CD8-positive, alpha-beta memory T cell (primary cell): ENCODE measurements at regions not wholly inside any gene's neighbourhood (a gene's known extent, or its start where the extent isn't known, plus 50 kb on each side); places are given as distances from the start of the nearest gene placed in this dataset.
"Not testable (repeated sequence)": the region's sequence is repeated elsewhere in the genome, so short reads cannot be mapped to it uniquely, and the experiment has no call there.

ENCODE experiments used
- CTCF ChIA-PET: fragments of 350-600 bp; sonication (Branson Sonifier 250); formaldehyde crosslinking; loops from one replicate; lab custom pipeline; 2021; ENCODE audit warnings: antibody characterized with exemption; lab: Charles Lee
- POLR2A ChIA-PET: fragments of 350-600 bp; sonication (Branson Sonifier 250); formaldehyde crosslinking; loops from one replicate; lab custom pipeline; 2021; ENCODE audit warnings: antibody characterized with exemption; lab: Charles Lee
- DNase-seq, 5 donors: peaks; one replicate each; pipeline versions ENCODE4 v3.0.0 to v3.0.0-alpha.2; 2020 to 2022; ENCODE audit warnings: mixed read lengths in 1 of 5
- H3K27ac ChIP-seq: one replicate; pipeline ENCODE4 v1.7.0; 2013; ENCODE audit warnings: low read depth, mild to moderate bottlenecking, low read length, moderate library complexity
- H3K27me3 ChIP-seq: 2 replicates; pipeline ENCODE4 v1.7.0; 2013; ENCODE audit warnings: low read length, mild to moderate bottlenecking; ENCODE audit not compliant: insufficient read depth, poor library complexity, severe bottlenecking
- H3K36me3 ChIP-seq: 2 replicates; pipeline ENCODE4 v1.7.0; 2013; ENCODE audit warnings: mild to moderate bottlenecking, low read length, moderate library complexity; ENCODE audit not compliant: insufficient read depth
- H3K4me1 ChIP-seq: 2 replicates; pipeline ENCODE4 v1.7.0; 2013; ENCODE audit warnings: mild to moderate bottlenecking, low read length, moderate library complexity; ENCODE audit not compliant: insufficient read depth
- H3K4me3 ChIP-seq: 2 replicates; pipeline ENCODE4 v1.7.0; 2013; ENCODE audit warnings: mild to moderate bottlenecking, low read length
- H3K9me3 ChIP-seq: 2 replicates; pipeline ENCODE4 v1.7.0; 2013; ENCODE audit warnings: mild to moderate bottlenecking, low read length
- H3K27ac Mint-ChIP-seq, 8 donors: one replicate each; pipeline ENCODE4 v1.8.0; 2020 to 2021; ENCODE audit warnings: mixed read lengths in 8 of 8, mild to moderate bottlenecking in 6 of 8, inconsistent platforms in 3 of 8, moderate library complexity in 3 of 8
- H3K27me3 Mint-ChIP-seq, 2 donors: one replicate each; pipeline ENCODE4 v1.8.0; 2020 to 2021; ENCODE audit warnings: mixed read lengths in 2 of 2, mild to moderate bottlenecking in 1 of 2, moderate library complexity in 1 of 2
- H3K36me3 Mint-ChIP-seq, 3 donors: one replicate each; pipeline ENCODE4 v1.8.0; 2020 to 2021; ENCODE audit warnings: mixed read lengths in 3 of 3, inconsistent platforms in 1 of 3, mild to moderate bottlenecking in 1 of 3
- H3K4me1 Mint-ChIP-seq, 3 donors: one replicate each; pipeline ENCODE4 v1.8.0; 2020 to 2021; ENCODE audit warnings: mixed read lengths in 3 of 3, inconsistent platforms in 1 of 3, mild to moderate bottlenecking in 1 of 3
- H3K4me3 Mint-ChIP-seq, 7 donors: one replicate each; pipeline ENCODE4 v1.8.0; 2020 to 2021; ENCODE audit warnings: mixed read lengths in 7 of 7, mild to moderate bottlenecking in 6 of 7, moderate library complexity in 4 of 7, inconsistent platforms in 2 of 7
- H3K9me3 Mint-ChIP-seq, 5 donors: one replicate each; pipeline ENCODE4 v1.8.0; 2020 to 2022; ENCODE audit warnings: mixed read lengths in 5 of 5, mild to moderate bottlenecking in 3 of 5, moderate library complexity in 2 of 5, inconsistent platforms in 1 of 5

- POLR2A ChIA-PET, result no interaction called here
- H3K4me1 Mint-ChIP-seq, result no peaks in the 10 kb centered on the region
- no peaks in the 10 kb centered on the region for H3K9me3 ChIP-seq
- no peaks in the 10 kb centered on the region for H3K4me1 ChIP-seq
- DNase-seq, result no peak
- H3K27ac ChIP-seq, result no peak overlapping the region
- no peaks in the 10 kb centered on the region for H3K27me3 ChIP-seq
- no peak overlapping the region for H3K27ac Mint-ChIP-seq
- no peak overlapping the region for H3K4me3 ChIP-seq
- H3K36me3 Mint-ChIP-seq, result no peaks in the 10 kb centered on the region
- no peaks in the 10 kb centered on the region for H3K9me3 Mint-ChIP-seq
- no peaks in the 10 kb centered on the region for H3K36me3 ChIP-seq
- no peak overlapping the region for H3K4me3 Mint-ChIP-seq
- no peaks in the 10 kb centered on the region for H3K27me3 Mint-ChIP-seq
- CTCF ChIA-PET, result no interaction called here
Measured at GRCh38 chr2:198622986-198623730, 818.8 kb downstream of the PLCL1 start.

- no peaks in the 10 kb centered on the region for H3K36me3 Mint-ChIP-seq
- peaks cover 0 to 2% (median 0%) of the 10 kb centered on the region in 5 donors for H3K9me3 Mint-ChIP-seq
- H3K4me1 ChIP-seq, result no peaks in the 10 kb centered on the region
- H3K4me3 Mint-ChIP-seq, result no peak overlapping the region
- DNase-seq, result no peak
- POLR2A ChIA-PET, result no interaction called here
- no peaks in the 10 kb centered on the region for H3K4me1 Mint-ChIP-seq
- no peaks in the 10 kb centered on the region for H3K9me3 ChIP-seq
- no peak overlapping the region for H3K27ac Mint-ChIP-seq
- no peaks in the 10 kb centered on the region for H3K36me3 ChIP-seq
- CTCF ChIA-PET, result no interaction called here
- no peak overlapping the region for H3K4me3 ChIP-seq
- no peak overlapping the region for H3K27ac ChIP-seq
- no peaks in the 10 kb centered on the region for H3K27me3 Mint-ChIP-seq
- no peaks in the 10 kb centered on the region for H3K27me3 ChIP-seq
Measured at GRCh38 chr2:198615972-198616371, 811.6 kb downstream of the PLCL1 start.

- no peak overlapping the region for H3K4me3 Mint-ChIP-seq
- H3K36me3 ChIP-seq, result no peaks in the 10 kb centered on the region
- DNase-seq, result no peak
- ChIA-PET CTCF (no interaction called here), POLR2A (no interaction called here)
- H3K27me3 Mint-ChIP-seq, result no peaks in the 10 kb centered on the region
- no peaks in the 10 kb centered on the region for H3K9me3 Mint-ChIP-seq
- H3K27ac Mint-ChIP-seq, result no peak overlapping the region
- H3K36me3 Mint-ChIP-seq, result no peaks in the 10 kb centered on the region
- H3K4me1 ChIP-seq, result no peaks in the 10 kb centered on the region
- H3K27me3 ChIP-seq, result no peaks in the 10 kb centered on the region
- H3K27ac ChIP-seq, result no peak overlapping the region
- H3K4me1 Mint-ChIP-seq, result no peaks in the 10 kb centered on the region
- no peak overlapping the region for H3K4me3 ChIP-seq
- no peaks in the 10 kb centered on the region for H3K9me3 ChIP-seq
Measured at GRCh38 chr2:198611201-198611600, 806.8 kb downstream of the PLCL1 start.

GRCh38 chr2:198604599-198604998 lies 800.2 kb downstream of the PLCL1 start:
- ChIA-PET POLR2A (no interaction called here), CTCF (no interaction called here)
- H3K4me1 Mint-ChIP-seq, result no peaks in the 10 kb centered on the region
- no peaks in the 10 kb centered on the region for H3K36me3 Mint-ChIP-seq
- no peak overlapping the region for H3K27ac ChIP-seq
- H3K27me3 ChIP-seq, result no peaks in the 10 kb centered on the region
- peaks cover 0 to 7% (median 2%) of the 10 kb centered on the region in 5 donors for H3K9me3 Mint-ChIP-seq
- H3K4me1 ChIP-seq, result no peaks in the 10 kb centered on the region
- DNase-seq, result no peak
- no peaks in the 10 kb centered on the region for H3K27me3 Mint-ChIP-seq
- no peaks in the 10 kb centered on the region for H3K9me3 ChIP-seq
- no peaks in the 10 kb centered on the region for H3K36me3 ChIP-seq
- H3K27ac Mint-ChIP-seq, result no peak overlapping the region
- no peak overlapping the region for H3K4me3 Mint-ChIP-seq
- no peak overlapping the region for H3K4me3 ChIP-seq

GRCh38 chr2:198602986-198603385 lies 798.6 kb downstream of the PLCL1 start:
- DNase-seq, H3K4me3 ChIP-seq, H3K36me3 Mint-ChIP-seq, H3K27me3 Mint-ChIP-seq, H3K9me3 Mint-ChIP-seq, H3K4me1 ChIP-seq, POLR2A ChIA-PET, H3K4me1 Mint-ChIP-seq, H3K9me3 ChIP-seq, H3K27ac ChIP-seq, H3K27ac Mint-ChIP-seq, CTCF ChIA-PET, H3K36me3 ChIP-seq, H3K27me3 ChIP-seq, H3K4me3 Mint-ChIP-seq: not testable (repeated sequence)

- no peaks in the 10 kb centered on the region for H3K4me1 ChIP-seq
- Mint-ChIP-seq H3K27me3 (no peaks in the 10 kb centered on the region), H3K27ac (no peak overlapping the region), H3K4me1 (no peaks in the 10 kb centered on the region), H3K4me3 (no peak overlapping the region), H3K9me3 (peaks cover 0 to 3% (median 2%) of the 10 kb centered on the region in 5 donors), H3K36me3 (no peaks in the 10 kb centered on the region)
- no peaks in the 10 kb centered on the region for H3K9me3 ChIP-seq
- H3K27me3 ChIP-seq, result no peaks in the 10 kb centered on the region
- H3K4me3 ChIP-seq, result no peak overlapping the region
- no peak for DNase-seq
- POLR2A ChIA-PET, result no interaction called here
- H3K27ac ChIP-seq, result no peak overlapping the region
- CTCF ChIA-PET, result no interaction called here
- no peaks in the 10 kb centered on the region for H3K36me3 ChIP-seq
Measured at GRCh38 chr2:198597648-198598047, 793.3 kb downstream of the PLCL1 start.

- Mint-ChIP-seq H3K27me3 (no peaks in the 10 kb centered on the region), H3K9me3 (peaks cover 0 to under 1% (median under 1%) of the 10 kb centered on the region in 5 donors), H3K36me3 (no peaks in the 10 kb centered on the region), H3K4me1 (no peaks in the 10 kb centered on the region), H3K4me3 (no peak overlapping the region), H3K27ac (no peak overlapping the region)
- POLR2A ChIA-PET, result no interaction called here
- Histone ChIP-seq H3K9me3 (no peaks in the 10 kb centered on the region), H3K4me1 (no peaks in the 10 kb centered on the region), H3K27me3 (no peaks in the 10 kb centered on the region), H3K4me3 (no peak overlapping the region), H3K27ac (no peak overlapping the region), H3K36me3 (no peaks in the 10 kb centered on the region)
- DNase-seq, result no peak
- CTCF ChIA-PET, result no interaction called here
Measured at GRCh38 chr2:198596985-198597384, 792.6 kb downstream of the PLCL1 start.

GRCh38 chr2:198595721-198596120 lies 791.3 kb downstream of the PLCL1 start:
- no peaks in the 10 kb centered on the region for H3K36me3 Mint-ChIP-seq
- no peaks in the 10 kb centered on the region for H3K4me1 Mint-ChIP-seq
- H3K4me3 Mint-ChIP-seq, result no peak overlapping the region
- no peaks in the 10 kb centered on the region for H3K9me3 ChIP-seq
- no peak for DNase-seq
- no peak overlapping the region for H3K4me3 ChIP-seq
- ChIA-PET CTCF (no interaction called here), POLR2A (no interaction called here)
- no peaks in the 10 kb centered on the region for H3K4me1 ChIP-seq
- no peak overlapping the region for H3K27ac ChIP-seq
- no peaks in the 10 kb centered on the region for H3K27me3 ChIP-seq
- H3K27me3 Mint-ChIP-seq, result no peaks in the 10 kb centered on the region
- no peaks in the 10 kb centered on the region for H3K36me3 ChIP-seq
- no peak overlapping the region for H3K27ac Mint-ChIP-seq
- no peaks in the 10 kb centered on the region for H3K9me3 Mint-ChIP-seq
